ENCODE measurements at regions not wholly inside any gene's neighbourhood (a gene's known extent, or its start where the extent isn't known, plus 50 kb on each side); places are given as distances from the start of the nearest gene placed in this dataset.

GRCh38 chr21:14846621-14847020 lies 218.2 kb downstream of the NRIP1 start:
- TF ChIP-seq CTCF (IDR thresholded peaks at IDR 0.05) = no peak
- Histone ChIP-seq H3K4me1 (no peaks in the 10 kb centered on the region), H3K27me3 (no peaks in the 10 kb centered on the region), H3K36me3 (no peaks in the 10 kb centered on the region), H3K9me3 (peaks cover 0 to 7% of the 10 kb centered on the region in 2 donors), H3K4me3 (no peak overlapping the region), H3K27ac (no peak overlapping the region)
- DNase-seq (no peak), ATAC-seq (no peak)
- intact Hi-C loops (cut with DNase I) = no loop called here

- Histone ChIP-seq H3K9me3 (peaks cover 0 to 7% of the 10 kb centered on the region in 2 donors), H3K27me3 (no peaks in the 10 kb centered on the region), H3K4me3 (no peak overlapping the region), H3K4me1 (no peaks in the 10 kb centered on the region), H3K36me3 (no peaks in the 10 kb centered on the region), H3K27ac (no peak overlapping the region)
- intact Hi-C loops (cut with DNase I) = no loop called here
- DNase-seq (no peak), ATAC-seq (no peak)
- no peak for TF ChIP-seq CTCF (IDR thresholded peaks at IDR 0.05)
Measured at GRCh38 chr21:14844001-14844400, 220.8 kb downstream of the NRIP1 start.

GRCh38 chr21:14842601-14843000 lies 222.2 kb downstream of the NRIP1 start:
- H3K27me3 ChIP-seq = no peaks in the 10 kb centered on the region
- H3K4me1 ChIP-seq = no peaks in the 10 kb centered on the region
- intact Hi-C loops (cut with DNase I) = no loop called here
- ATAC-seq (no peak), DNase-seq (no peak)
- H3K9me3 ChIP-seq = peaks cover 0 to 7% of the 10 kb centered on the region in 2 donors
- no peak overlapping the region for H3K27ac ChIP-seq
- H3K4me3 ChIP-seq = no peak overlapping the region
- no peaks in the 10 kb centered on the region for H3K36me3 ChIP-seq
- TF ChIP-seq CTCF (IDR thresholded peaks at IDR 0.05) = no peak

GRCh38 chr21:14841511-14842472 lies 223.0 kb downstream of the NRIP1 start:
- Histone ChIP-seq H3K27ac (no peak overlapping the region), H3K36me3 (no peaks in the 10 kb centered on the region), H3K9me3 (peaks cover 0 to 7% of the 10 kb centered on the region in 2 donors), H3K27me3 (no peaks in the 10 kb centered on the region), H3K4me1 (no peaks in the 10 kb centered on the region), H3K4me3 (no peak overlapping the region)
- DNase-seq = peak in 1 of 4 donors; percentile 60
- ATAC-seq = no peak
- TF ChIP-seq CTCF (IDR thresholded peaks at IDR 0.05) = no peak
- intact Hi-C loops (cut with DNase I) = no loop called here

- Histone ChIP-seq H3K36me3 (no peaks in the 10 kb centered on the region), H3K27ac (no peak overlapping the region), H3K4me3 (no peak overlapping the region), H3K27me3 (no peaks in the 10 kb centered on the region), H3K4me1 (no peaks in the 10 kb centered on the region), H3K9me3 (no peaks in the 10 kb centered on the region)
- ATAC-seq = peak; percentile 41
- no peak for TF ChIP-seq CTCF (IDR thresholded peaks at IDR 0.05)
- intact Hi-C loops (cut with DNase I) = no loop called here
- no peak for DNase-seq
Measured at GRCh38 chr21:14838400-14838799, 226.4 kb downstream of the NRIP1 start.
